Stomach (tissue), 8 donors: ENCODE measurements at regions not wholly inside any gene's neighbourhood (a gene's known extent, or its start where the extent isn't known, plus 50 kb on each side); places are given as distances from the start of the nearest gene placed in this dataset.

Experiments used
- DNase-seq, 2 donors: peaks; one replicate each; pipeline versions ENCODE4 v3.0.0 to v3.0.0-alpha.2; 2013 to 2019
- H3K27ac ChIP-seq, 5 donors: fragments of 200-600 bp in 4 of 5; sonication (generic) in 4 of 5; one replicate each; pipeline ENCODE4 v1.5.1; 2013 to 2019; ENCODE audit warnings: mild to moderate bottlenecking in 1 of 5, moderate library complexity in 1 of 5
- H3K27me3 ChIP-seq, 3 donors: fragments of 200-600 bp; sonication (generic); one replicate each; pipeline ENCODE4 v1.5.1; 2017 to 2019; ENCODE audit warnings: mixed run types in 1 of 3
- H3K36me3 ChIP-seq, 4 donors: fragments of 200-600 bp; sonication (generic); 1 replicate in 3 of 4; 2 replicates in 1 of 4; pipeline ENCODE4 v1.5.1; 2016 to 2019
- H3K4me1 ChIP-seq, 4 donors: fragments of 200-600 bp; sonication (generic); one replicate each; pipeline ENCODE4 v1.5.1; 2016 to 2019
- H3K4me3 ChIP-seq, 4 donors: fragments of 200-600 bp; sonication (generic) in 3 of 4; one replicate each; pipeline ENCODE4 v1.5.1; 2016 to 2019; ENCODE audit warnings: mild to moderate bottlenecking in 1 of 4
- H3K9me3 ChIP-seq, 4 donors: fragments of 200-600 bp; sonication (generic); one replicate each; pipeline ENCODE4 v1.5.1; 2016 to 2019
- EP300 ChIP-seq: sonication (generic); formaldehyde crosslinking; IDR thresholded peaks from one replicate; pipeline ENCODE4 v1.6.1; 2017; ENCODE audit warnings: antibody characterized with exemption
- POLR2A ChIP-seq, 4 donors: fragments of 450-650 bp; IDR thresholded peaks; one replicate each; pipeline ENCODE4 v1.6.1; 2016; ENCODE audit warnings: antibody characterized with exemption in 4 of 4, control low read depth in 2 of 4, mild to moderate bottlenecking in 1 of 4, moderate library complexity in 1 of 4
- POLR2AphosphoS5 ChIP-seq, 3 donors: sonication (generic); formaldehyde crosslinking; IDR thresholded peaks; one replicate each; pipeline ENCODE4 v1.6.1; 2016; ENCODE audit warnings: antibody characterized with exemption in 3 of 3
- WGBS, 5 donors: extraction: QIAGEN DNeasy Blood & Tissue Kit in 3 of 5; methylation state at CpG; one replicate each; pipeline versions ENCODE4 v1.1.5 to v1.1.7; 2013 to 2018; 5-methylcytosine and 5-hydroxymethylcytosine counted together
- intact Hi-C: fragments of 100-400 bp; cut with DNase I; formaldehyde crosslinking; loops from one replicate; pipeline ENCODE4 v1.15.1; 2023; ENCODE audit warnings: low total_unique reads
- TF ChIP-seq, protein P1 (sequence below), 7 experiments: fragments of 450-650 bp in 4 of 7; fragments of 200-600 bp in 3 of 7; sonication (generic) in 3 of 7; IDR thresholded peaks; one replicate each; pipeline ENCODE4 v1.5.1; 2016 to 2019; ENCODE audit warnings: antibody characterized with exemption in 7 of 7, control low read depth in 2 of 7, mild to moderate bottlenecking in 1 of 7
- donor health status: healthy with polysubstance abuse.
- donor health status: Bipolar disorder and iron deficiency.
- donor health status: healthy.

DNA sequence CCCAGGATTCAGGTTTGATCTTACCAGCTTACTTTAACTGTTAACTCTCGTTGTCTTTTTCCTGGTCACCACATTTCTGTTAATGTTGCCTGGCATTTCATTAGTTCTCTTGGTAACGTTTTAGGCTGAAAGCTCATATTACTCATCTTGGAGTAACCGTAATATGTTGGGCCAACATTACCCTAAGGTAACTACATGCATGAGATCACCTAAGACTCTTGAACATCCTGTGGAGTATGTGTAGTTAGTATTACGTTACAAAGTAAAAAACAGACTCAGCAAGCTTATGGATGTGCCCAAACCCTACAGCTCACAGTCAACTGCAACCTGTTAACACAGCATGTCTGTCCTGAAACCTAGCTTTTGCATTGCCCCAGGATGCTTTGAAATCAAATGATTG lies 203.3 kb upstream of the HS3ST1 start:
- 82 to 91% (median 86%) methylated on average over 4 of the region's 4 CpGs for WGBS, 5 donors
- Histone ChIP-seq H3K4me1 (no peaks in the 10 kb centered on the region), H3K36me3 (no peaks in the 10 kb centered on the region), H3K27ac (no peak overlapping the region), H3K27me3 (no peaks in the 10 kb centered on the region), H3K9me3 (no peaks in the 10 kb centered on the region), H3K4me3 (no peak overlapping the region)
- TF ChIP-seq EP300: no peak
- no peak for TF ChIP-seq POLR2AphosphoS5 (IDR thresholded peaks at IDR 0.05)
- no peak for DNase-seq
- intact Hi-C loops: no loop called here

DNA sequence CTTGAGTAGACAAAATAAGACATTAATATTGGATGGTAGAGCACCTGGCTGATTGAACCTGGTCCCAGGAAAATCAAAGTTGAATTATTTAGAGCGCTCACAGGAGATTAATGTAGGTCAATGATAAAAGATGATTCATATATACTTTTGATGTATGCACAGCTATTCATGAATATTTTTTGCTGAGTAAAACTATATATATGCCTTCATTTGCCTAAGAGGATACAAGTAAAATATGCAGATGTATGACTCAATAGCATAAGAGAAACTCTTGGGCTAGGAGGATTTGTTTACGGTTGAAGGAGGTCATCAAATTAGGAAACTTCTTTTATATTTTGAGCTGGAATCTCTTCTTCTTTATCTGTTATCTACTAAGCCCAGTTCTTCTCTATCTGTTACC lies 202.7 kb upstream of the HS3ST1 start:
- WGBS, 5 donors: 89 to 96% (median 94%) methylated on average over 2 of the region's 2 CpGs
- no peak for DNase-seq
- Histone ChIP-seq H3K27me3 (no peaks in the 10 kb centered on the region), H3K36me3 (no peaks in the 10 kb centered on the region), H3K9me3 (no peaks in the 10 kb centered on the region), H3K4me1 (no peaks in the 10 kb centered on the region), H3K27ac (no peak overlapping the region), H3K4me3 (no peak overlapping the region)
- intact Hi-C loops: no loop called here
- no peak for TF ChIP-seq POLR2AphosphoS5 (IDR thresholded peaks at IDR 0.05)
- TF ChIP-seq EP300: no peak
- TF ChIP-seq POLR2A (IDR thresholded peaks at IDR 0.05): no peak
- TF ChIP-seq, protein P1, sequence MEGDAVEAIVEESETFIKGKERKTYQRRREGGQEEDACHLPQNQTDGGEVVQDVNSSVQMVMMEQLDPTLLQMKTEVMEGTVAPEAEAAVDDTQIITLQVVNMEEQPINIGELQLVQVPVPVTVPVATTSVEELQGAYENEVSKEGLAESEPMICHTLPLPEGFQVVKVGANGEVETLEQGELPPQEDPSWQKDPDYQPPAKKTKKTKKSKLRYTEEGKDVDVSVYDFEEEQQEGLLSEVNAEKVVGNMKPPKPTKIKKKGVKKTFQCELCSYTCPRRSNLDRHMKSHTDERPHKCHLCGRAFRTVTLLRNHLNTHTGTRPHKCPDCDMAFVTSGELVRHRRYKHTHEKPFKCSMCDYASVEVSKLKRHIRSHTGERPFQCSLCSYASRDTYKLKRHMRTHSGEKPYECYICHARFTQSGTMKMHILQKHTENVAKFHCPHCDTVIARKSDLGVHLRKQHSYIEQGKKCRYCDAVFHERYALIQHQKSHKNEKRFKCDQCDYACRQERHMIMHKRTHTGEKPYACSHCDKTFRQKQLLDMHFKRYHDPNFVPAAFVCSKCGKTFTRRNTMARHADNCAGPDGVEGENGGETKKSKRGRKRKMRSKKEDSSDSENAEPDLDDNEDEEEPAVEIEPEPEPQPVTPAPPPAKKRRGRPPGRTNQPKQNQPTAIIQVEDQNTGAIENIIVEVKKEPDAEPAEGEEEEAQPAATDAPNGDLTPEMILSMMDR (IDR thresholded peaks at IDR 0.05): no peak

DNA sequence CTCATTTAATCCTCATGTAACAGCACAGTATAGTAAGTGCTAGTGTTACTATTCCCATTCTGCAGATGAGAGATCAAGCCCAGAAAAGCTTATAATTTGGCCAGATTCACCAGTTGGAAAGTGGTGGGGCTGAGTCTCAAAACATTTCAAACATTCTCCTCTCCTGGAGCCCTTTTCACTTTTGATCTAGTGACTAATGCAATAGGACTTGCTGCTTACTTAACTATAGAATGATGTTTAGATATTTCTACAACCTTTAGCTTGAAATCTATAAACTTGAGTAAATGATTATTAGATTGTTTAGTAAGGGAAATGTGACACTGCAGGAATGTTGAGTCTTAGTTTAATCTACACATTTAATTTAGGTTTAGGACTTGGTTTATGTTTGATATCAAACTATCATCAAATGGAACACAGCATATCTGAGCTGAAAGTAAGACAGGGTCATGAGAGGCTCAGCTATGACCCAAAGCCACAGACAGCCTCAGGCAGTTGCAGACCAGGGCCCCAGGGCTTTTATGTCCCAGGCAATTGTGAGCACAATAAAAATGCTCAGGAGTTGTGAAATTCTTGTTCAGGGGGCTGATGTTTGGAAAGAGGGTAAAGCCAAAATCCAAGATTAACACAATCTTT lies 199.5 kb upstream of the HS3ST1 start:
- no peaks in the 10 kb centered on the region for H3K27me3 ChIP-seq
- no peak overlapping the region for H3K27ac ChIP-seq
- intact Hi-C loops: no loop called here
- no peak for DNase-seq
- H3K4me1 ChIP-seq: no peaks in the 10 kb centered on the region
- no peak for TF ChIP-seq EP300
- TF ChIP-seq POLR2A (IDR thresholded peaks at IDR 0.05): no peak
- TF ChIP-seq POLR2AphosphoS5 (IDR thresholded peaks at IDR 0.05): no peak
- TF ChIP-seq, protein P1 (IDR thresholded peaks at IDR 0.05): no peak
- H3K9me3 ChIP-seq: no peaks in the 10 kb centered on the region
- no peak overlapping the region for H3K4me3 ChIP-seq
- no peaks in the 10 kb centered on the region for H3K36me3 ChIP-seq

DNA sequence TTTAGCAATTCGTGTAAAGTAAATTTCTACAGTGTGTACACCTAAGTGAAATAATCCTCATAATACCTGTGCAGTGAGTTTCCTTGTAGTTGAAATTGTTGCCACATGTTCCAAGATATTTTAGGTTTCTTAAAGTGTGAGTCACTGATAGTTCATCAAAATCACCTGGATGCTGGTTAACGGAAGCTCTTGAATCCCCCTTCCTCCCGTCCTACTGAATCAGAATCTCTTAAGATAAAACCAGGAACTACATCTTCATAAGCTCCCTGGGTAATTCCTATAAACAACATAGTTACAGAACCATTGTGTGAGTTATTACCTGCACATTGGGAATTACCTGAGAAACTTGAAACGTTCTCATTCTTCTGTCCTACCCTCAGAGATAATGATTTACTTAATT lies 197.4 kb upstream of the HS3ST1 start:
- H3K4me3 ChIP-seq: no peak overlapping the region

DNA sequence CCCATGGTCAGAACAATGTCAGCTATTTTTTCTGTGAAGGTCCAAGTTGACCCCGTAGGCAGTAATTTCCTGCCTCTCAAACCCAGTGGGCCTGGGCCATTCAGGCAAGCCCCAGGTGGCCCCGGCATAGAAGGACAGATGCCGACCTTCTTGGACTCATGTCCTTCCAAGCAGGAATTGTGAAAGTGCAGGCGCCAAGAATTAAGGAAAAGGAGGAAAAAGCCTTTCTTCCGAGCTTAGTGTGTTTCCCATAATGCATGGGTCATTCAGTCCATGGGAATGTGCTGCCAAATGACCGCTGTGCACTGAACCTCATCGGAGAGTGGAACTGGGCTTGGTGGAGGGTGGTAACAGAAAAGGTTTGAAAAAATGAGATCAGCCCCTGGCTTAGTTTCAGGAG lies 196.5 kb upstream of the HS3ST1 start:
- Histone ChIP-seq H3K36me3 (no peaks in the 10 kb centered on the region), H3K27me3 (no peaks in the 10 kb centered on the region), H3K27ac (peak overlapping the region in 1 of 5 donors; percentile 18), H3K4me1 (no peaks in the 10 kb centered on the region), H3K9me3 (no peaks in the 10 kb centered on the region), H3K4me3 (no peak overlapping the region)
- TF ChIP-seq, protein P1 (IDR thresholded peaks at IDR 0.05): no peak
- TF ChIP-seq POLR2AphosphoS5 (IDR thresholded peaks at IDR 0.05): peak in 1 of 3 donors; percentile 8
- intact Hi-C loops: no loop called here
- WGBS, 5 donors: 85 to 90% (median 87%) methylated on average over 7 of the region's 7 CpGs
- DNase-seq: no peak

More for the DNA sequence above, 197.4 kb upstream of the HS3ST1 start:
- H3K27ac ChIP-seq: no peak overlapping the region
- H3K36me3 ChIP-seq: no peaks in the 10 kb centered on the region
- no peak for DNase-seq
- no peaks in the 10 kb centered on the region for H3K27me3 ChIP-seq
- no peaks in the 10 kb centered on the region for H3K4me1 ChIP-seq
- WGBS, 5 donors: 74 to 81% (median 77%) methylated on average over 4 of the region's 4 CpGs
- no peak for TF ChIP-seq POLR2A (IDR thresholded peaks at IDR 0.05)
- no peak for TF ChIP-seq EP300
- TF ChIP-seq, protein P1 (IDR thresholded peaks at IDR 0.05): no peak
- no peak for TF ChIP-seq POLR2AphosphoS5 (IDR thresholded peaks at IDR 0.05)
- no peaks in the 10 kb centered on the region for H3K9me3 ChIP-seq
- intact Hi-C loops: no loop called here
